ENCODE measurements at regions not wholly inside any gene's neighbourhood (a gene's known extent, or its start where the extent isn't known, plus 50 kb on each side); places are given as distances from the start of the nearest gene placed in this dataset.

DNA sequence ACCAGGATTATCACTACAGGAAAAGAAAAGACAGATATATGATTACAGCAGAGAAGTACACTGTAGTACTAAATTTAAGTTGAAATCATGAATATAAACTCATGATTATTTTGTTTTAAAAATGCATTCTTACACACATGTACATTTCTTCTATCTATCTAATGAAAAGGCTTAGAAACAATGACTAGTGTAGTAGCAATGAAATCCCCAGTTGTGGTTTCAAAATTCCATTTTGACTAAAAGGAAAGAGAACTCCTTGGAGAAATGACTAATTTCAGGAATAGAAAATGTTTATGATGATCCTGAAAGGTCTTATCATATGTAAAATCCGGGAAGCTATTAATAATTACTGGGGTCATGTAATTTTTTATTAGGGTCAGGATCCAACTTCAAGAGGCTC lies 195.0 kb upstream of the STARD13 start:
- TF ChIP-seq, protein P1, sequence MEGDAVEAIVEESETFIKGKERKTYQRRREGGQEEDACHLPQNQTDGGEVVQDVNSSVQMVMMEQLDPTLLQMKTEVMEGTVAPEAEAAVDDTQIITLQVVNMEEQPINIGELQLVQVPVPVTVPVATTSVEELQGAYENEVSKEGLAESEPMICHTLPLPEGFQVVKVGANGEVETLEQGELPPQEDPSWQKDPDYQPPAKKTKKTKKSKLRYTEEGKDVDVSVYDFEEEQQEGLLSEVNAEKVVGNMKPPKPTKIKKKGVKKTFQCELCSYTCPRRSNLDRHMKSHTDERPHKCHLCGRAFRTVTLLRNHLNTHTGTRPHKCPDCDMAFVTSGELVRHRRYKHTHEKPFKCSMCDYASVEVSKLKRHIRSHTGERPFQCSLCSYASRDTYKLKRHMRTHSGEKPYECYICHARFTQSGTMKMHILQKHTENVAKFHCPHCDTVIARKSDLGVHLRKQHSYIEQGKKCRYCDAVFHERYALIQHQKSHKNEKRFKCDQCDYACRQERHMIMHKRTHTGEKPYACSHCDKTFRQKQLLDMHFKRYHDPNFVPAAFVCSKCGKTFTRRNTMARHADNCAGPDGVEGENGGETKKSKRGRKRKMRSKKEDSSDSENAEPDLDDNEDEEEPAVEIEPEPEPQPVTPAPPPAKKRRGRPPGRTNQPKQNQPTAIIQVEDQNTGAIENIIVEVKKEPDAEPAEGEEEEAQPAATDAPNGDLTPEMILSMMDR (IDR thresholded peaks at IDR 0.05; ENCODE audit: low read length), result no peak
- TF ChIP-seq EZH2phosphoT487 (IDR thresholded peaks at IDR 0.05; ENCODE audit: low read length), result no peak
- no peak for TF ChIP-seq EZH2 (optimal IDR thresholded peaks at IDR 0.05; ENCODE audit: low read depth, low read length)
